Right ventricle myocardium inferior (tissue), 1 donor: ENCODE measurements at regions not wholly inside any gene's neighbourhood (a gene's known extent, or its start where the extent isn't known, plus 50 kb on each side); places are given as distances from the start of the nearest gene placed in this dataset.

ENCODE experiments used
- ATAC-seq: fragments of 200-7000 bp; cut with Tn5 transposase; one replicate; pipeline ENCODE4 v1.9.1; 2020; ENCODE audit warnings: mild to moderate bottlenecking, moderate library complexity
- DNase-seq: peaks from one replicate; pipeline ENCODE4 v3.0.0; 2021; ENCODE audit errors: missing footprints
- intact Hi-C: fragments of 100-400 bp; cut with DNase I; formaldehyde crosslinking; loops from one replicate; pipeline ENCODE4 v1.11.0; 2022
- donor health status: DM: no; HTN: yes; CAD: no; lungs with severe emphysema.

GRCh38 chr6:108768792-108769524 lies 79.3 kb upstream of the ARMC2 start:
- ATAC-seq = no peak
- intact Hi-C loops = no loop called here
- DNase-seq = no peak

- intact Hi-C loops = no loop called here
- DNase-seq (no peak), ATAC-seq (no peak)
These were observed 76.8 kb upstream of the ARMC2 start for GRCh38 chr6:108771421-108771820.

- intact Hi-C loops = no loop called here
- DNase-seq (no peak), ATAC-seq (no peak)
These were observed 73.7 kb upstream of the ARMC2 start for GRCh38 chr6:108774555-108774954.

- no peak for DNase-seq
- no peak for ATAC-seq
- intact Hi-C loops = no loop called here
These were observed 70.7 kb upstream of the ARMC2 start for GRCh38 chr6:108777536-108777935.

GRCh38 chr6:108778421-108779186 lies 69.6 kb upstream of the ARMC2 start:
- no peak for DNase-seq
- intact Hi-C loops = no loop called here
- ATAC-seq = no peak

- ATAC-seq (no peak), DNase-seq (no peak)
- intact Hi-C loops = loop anchor here (10.0 kb wide), 2 partner anchors 115 to 295 kb away; no protein-coding TSS in a partner anchor
These were observed 68.5 kb upstream of the ARMC2 start for GRCh38 chr6:108779536-108780275.

- ATAC-seq = no peak
These were observed 67.4 kb upstream of the ARMC2 start for GRCh38 chr6:108780784-108781183.

GRCh38 chr6:108781419-108782100 lies 66.7 kb upstream of the ARMC2 start:
- intact Hi-C loops = loop anchor here (1.0 to 10.0 kb wide), 4 partner anchors 113 to 293 kb away; partner anchors contain the start of gene FOXO3
- ATAC-seq (no peak), DNase-seq (no peak)

More at GRCh38 chr6:108780784-108781183, 67.4 kb upstream of the ARMC2 start:
- DNase-seq = no peak
- intact Hi-C loops = loop anchor here (10.0 kb wide), 2 partner anchors 114 to 294 kb away; no protein-coding TSS in a partner anchor

- DNase-seq (peak; percentile 92), ATAC-seq (peak; percentile 91)
- intact Hi-C loops = loop anchor here (1.0 to 10.0 kb wide), 4 partner anchors 112 to 292 kb away; partner anchors contain the start of gene FOXO3
These were observed 65.8 kb upstream of the ARMC2 start for GRCh38 chr6:108782179-108783041.

GRCh38 chr6:108785653-108786052 lies 62.6 kb upstream of the ARMC2 start:
- no peak for DNase-seq
- ATAC-seq = no peak
- intact Hi-C loops = loop anchor here (10.0 kb wide), 2 partner anchors 109 to 289 kb away; no protein-coding TSS in a partner anchor

GRCh38 chr6:108788416-108788815 lies 59.8 kb upstream of the ARMC2 start:
- no peak for DNase-seq
- intact Hi-C loops = loop anchor here (10.0 kb wide), 2 partner anchors 106 to 286 kb away; no protein-coding TSS in a partner anchor
- ATAC-seq = no peak

- DNase-seq (no peak), ATAC-seq (no peak)
- intact Hi-C loops = loop anchor here (10.0 kb wide), 2 partner anchors 105 to 285 kb away; no protein-coding TSS in a partner anchor
These were observed 58.7 kb upstream of the ARMC2 start for GRCh38 chr6:108789475-108789874.

GRCh38 chr6:108791700-108792099 lies 56.5 kb upstream of the ARMC2 start:
- no peak for ATAC-seq
- intact Hi-C loops = no loop called here
- no peak for DNase-seq

GRCh38 chr6:108793516-108794251 lies 54.5 kb upstream of the ARMC2 start:
- ATAC-seq (no peak), DNase-seq (no peak)
- intact Hi-C loops = no loop called here

GRCh38 chr6:108795122-108795521 lies 53.1 kb upstream of the ARMC2 start:
- DNase-seq (no peak), ATAC-seq (no peak)
- intact Hi-C loops = no loop called here

GRCh38 chr6:108795814-108796213 lies 52.4 kb upstream of the ARMC2 start:
- ATAC-seq (no peak), DNase-seq (no peak)
- intact Hi-C loops = no loop called here

- intact Hi-C loops = no loop called here
- DNase-seq (no peak), ATAC-seq (no peak)
These were observed 51.3 kb upstream of the ARMC2 start for GRCh38 chr6:108796875-108797274.
